A204.1 (cell line): ENCODE measurements at regions not wholly inside any gene's neighbourhood (a gene's known extent, or its start where the extent isn't known, plus 50 kb on each side); places are given as distances from the start of the nearest gene placed in this dataset.

ENCODE experiments used
- FAIRE-seq: peaks from 2 replicates; lab custom pipeline; 2012; peaks lifted over from hg19 to GRCh38; lab: Jason Lieb, UNC

DNA sequence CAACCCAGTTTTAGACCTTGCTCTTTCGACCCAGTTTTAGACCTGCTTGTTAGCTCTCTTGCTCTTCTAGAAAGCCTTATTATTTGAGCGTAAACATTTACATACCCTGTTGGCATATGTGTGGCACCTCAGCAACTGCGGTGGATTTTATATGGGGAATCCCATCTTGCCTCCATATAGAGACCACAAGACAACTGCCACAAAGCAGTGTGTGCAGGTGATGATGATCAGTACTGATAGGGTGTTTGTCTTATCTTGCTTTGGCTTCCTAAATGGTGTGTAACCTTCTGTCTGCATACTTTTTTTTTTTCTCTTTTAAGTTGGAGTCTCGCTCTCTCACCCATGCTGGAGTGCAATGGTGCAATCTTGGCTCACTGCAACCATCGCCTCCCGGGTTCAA, 1270.8 kb downstream of the MRPL39 start:
- FAIRE-seq = no peak

DNA sequence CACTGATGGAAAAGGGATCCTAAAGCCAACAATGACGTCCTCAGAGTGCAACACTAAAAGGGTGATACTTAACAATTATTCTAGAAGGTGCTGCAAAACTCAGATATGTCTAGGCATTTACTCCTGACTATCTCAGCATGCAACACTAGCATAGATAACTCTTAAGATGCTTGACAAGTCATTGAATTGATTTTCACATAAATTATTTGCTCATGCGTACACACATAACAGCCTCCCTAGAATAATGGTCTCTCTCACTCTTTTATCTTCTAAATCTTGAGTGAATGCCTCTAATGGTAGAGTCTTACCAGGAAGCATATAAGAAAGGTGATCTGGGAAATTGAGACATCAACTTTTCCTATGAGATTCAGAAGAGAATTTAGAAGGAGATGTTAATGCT, 1283.7 kb downstream of the MRPL39 start:
- FAIRE-seq = no peak

DNA sequence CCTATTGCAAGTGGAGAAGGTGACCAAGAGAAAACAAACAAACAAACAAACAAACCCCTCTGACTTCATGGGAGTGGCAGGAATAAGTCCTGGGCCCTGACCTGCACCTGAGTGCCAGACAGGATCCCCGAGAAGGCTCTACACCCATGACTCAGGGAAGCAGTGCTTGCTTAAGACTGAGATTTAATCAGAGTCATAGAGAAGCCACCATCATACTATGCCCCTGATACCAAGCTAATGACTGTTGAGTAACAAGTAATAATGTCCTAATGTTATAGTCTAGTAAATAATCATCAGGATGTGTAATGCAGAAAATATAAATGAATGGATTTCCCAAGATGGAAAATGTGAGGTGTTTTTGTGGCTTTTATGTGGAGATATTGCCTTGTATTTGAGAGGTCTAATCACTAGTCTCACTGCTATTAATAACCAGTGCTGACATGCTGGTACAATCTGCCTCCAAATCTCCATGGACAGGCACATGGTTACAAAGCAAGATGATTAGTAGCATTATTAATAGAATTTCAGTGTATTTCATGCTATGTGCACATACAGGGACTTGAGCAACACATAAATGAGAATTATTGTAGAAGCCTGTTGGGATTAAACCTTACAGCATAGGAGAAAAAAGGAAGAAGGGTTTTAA, 1290.9 kb downstream of the MRPL39 start:
- no peak for FAIRE-seq

DNA sequence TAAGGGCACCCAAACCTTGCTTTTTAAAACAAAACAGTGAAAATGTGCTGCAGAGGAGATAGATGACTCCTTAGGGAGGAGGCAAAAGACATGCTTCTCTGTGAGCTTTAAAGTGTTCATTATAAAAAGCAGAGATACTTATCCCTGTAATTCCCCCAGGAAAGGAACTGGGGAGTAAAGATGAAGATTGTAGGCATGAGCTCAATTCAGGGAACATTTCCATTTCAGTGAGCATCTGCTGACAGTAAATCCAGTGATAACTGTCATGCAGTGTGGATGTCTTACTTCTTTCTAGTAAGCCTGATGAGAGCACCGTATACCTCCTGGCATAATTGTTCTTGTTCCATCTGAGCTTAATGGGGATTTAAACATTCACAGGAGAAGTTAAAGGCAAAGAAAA, 1296.5 kb downstream of the MRPL39 start:
- FAIRE-seq = no peak

DNA sequence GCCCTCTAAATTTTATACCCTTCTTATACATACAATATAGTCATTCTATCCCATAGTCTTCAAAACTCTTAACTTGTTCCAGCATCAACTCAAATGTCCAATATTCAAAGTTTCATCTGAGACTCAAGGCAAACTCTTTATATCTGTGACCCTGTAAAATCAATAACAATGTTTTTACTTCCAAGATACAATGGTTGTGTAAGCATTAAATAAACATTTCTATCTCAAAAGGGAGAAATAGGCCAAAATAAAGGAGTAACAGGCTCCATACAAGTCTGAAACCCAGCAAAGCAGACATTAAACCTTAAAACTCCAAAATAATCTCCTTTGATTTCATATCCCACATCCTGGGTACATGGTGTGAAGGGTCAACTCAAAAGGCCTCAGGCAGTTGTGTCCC, 1299.1 kb downstream of the MRPL39 start:
- no peak for FAIRE-seq

DNA sequence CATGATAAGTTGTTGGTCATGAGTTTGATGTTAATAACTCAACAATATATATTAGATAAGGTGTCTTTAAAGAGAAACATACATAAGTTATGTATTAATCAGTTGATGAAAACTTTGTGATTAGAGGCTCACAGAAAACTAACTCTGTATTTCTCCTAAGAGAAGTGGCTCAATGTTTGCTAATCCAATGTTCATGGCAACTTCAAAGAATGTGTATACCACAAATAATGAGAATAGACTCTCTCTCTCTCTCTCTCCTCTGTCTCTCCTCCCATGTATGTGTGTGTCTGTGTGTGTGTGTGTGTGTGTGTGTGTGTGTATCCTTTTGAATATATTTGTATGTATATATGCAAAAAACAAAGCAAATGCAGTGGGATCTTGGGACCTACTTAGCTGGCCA, 1304.9 kb downstream of the MRPL39 start:
- FAIRE-seq = no peak

DNA sequence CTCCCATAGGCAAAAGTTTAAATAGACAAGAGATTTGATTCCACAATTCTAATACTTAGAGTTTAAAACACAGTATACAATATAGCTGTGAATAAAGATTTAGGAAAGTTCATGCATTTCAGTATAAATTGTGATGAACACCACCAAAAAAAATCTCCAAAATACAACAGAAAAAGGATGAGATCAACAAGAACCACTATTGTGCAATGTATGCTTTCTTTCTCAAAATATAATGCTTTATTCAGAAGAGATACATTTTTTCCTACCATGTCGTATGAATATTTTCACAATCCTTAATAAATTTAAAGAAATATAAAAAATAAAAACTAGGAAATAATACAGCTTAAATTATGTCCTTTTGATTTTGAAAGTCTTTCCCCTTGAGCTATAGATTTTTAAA, 1309.2 kb downstream of the MRPL39 start:
- peak; percentile 9 for FAIRE-seq

DNA sequence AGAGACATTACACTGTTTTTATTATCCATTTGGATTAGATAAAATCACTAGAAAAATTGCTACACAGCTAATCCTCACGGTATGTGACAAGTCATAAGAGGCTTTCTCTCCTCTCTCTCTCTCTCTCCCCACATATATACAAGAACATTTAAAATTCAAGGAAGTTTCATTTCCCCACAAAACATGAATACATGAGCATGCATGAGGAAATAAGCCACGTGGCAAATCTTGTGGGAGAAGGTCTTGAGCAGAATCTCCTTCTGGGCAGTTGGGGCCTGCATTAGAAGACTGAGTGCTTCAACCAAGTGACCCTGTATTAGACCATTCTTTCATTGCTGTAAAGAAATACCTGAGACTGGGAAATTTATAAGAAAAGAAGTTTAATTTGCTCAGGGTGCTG, 1313.1 kb downstream of the MRPL39 start:
- FAIRE-seq = no peak

DNA sequence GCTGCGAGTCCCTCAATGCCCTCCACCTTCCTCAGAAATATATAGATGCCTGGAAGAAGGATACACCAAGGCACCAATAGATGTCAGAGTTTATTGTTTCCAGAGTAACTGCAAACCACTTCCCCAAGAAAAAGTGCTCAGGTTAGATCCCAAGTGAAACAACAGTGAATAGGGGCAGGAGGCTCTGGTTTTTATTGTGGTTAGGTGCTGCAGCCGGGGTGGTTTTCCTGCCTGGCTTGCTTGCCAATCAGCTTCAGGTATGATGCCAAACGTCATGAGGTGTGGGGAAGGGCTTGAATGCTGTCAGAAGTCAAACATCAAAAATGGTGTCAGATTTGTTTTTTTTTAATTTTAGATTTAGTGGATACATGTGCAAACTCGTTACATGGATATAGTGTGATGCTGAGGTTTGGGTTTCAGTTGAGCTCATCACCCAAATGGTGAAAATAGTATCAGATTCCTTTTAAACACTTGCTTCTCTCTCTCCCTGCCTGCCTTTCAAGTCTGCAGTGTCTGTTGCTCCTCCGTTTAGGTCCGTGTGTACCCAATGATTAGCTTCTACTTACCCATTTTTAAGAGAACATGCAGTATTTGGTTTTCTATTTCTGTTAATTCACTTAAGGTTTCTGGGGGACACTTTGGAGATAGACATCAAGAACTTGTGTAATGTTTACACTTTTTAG, 1317.0 kb downstream of the MRPL39 start:
- no peak for FAIRE-seq

DNA sequence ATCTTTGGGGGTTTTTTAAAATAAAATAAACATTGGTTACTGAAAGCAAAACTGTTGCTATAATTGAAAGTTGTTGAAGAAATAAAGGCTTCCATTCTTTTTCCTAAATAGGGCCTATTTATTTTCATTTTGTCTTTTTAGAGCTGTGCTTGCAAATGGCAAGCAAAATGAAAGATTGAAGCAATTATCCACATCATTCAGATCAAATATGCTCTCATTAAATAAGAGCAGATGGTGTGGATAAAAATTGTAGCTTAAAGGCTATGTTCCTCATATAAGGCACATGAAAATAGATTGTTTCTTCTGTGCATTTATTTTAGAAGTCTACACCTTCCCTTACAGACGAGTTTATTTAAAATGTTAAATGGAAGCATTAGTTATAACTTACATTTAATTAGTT, 1317.7 kb downstream of the MRPL39 start:
- no peak for FAIRE-seq

DNA sequence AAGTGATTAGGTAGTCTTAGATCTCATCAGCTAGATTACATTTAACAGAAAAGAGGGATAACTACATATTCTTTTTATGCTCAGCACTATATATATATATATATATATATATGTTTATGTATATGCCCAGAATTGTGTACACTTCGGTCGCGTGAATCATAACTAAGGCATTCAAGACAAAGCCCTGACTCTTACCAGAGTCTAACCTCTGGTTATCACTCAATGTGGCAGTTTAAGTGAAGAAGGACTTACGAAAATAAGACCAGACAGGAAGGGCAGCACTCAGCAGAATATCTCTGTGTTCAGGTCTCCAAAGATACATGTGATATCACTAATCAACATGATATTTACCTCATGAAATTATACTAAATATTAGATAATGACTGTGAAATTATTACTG, 1326.7 kb downstream of the MRPL39 start:
- FAIRE-seq = no peak

DNA sequence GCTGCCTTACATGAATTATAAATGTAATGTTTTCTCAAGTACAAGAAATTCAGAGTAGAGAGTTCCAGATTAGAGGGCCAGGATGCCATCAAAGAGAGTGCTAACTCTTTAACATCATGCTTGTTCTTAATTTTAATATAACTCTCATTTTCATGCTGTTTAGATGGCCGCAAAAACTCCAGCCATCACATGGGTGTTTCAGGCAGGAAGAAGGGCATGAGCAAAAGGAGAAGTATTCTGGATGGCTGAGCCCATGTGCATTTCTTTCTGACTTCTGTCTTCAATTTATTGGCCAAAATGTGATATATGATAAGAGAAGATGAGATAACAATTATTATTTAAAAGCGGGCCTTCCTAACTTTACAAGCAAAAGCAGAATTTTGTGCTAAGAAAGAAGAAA, 1328.6 kb downstream of the MRPL39 start:
- FAIRE-seq = no peak

DNA sequence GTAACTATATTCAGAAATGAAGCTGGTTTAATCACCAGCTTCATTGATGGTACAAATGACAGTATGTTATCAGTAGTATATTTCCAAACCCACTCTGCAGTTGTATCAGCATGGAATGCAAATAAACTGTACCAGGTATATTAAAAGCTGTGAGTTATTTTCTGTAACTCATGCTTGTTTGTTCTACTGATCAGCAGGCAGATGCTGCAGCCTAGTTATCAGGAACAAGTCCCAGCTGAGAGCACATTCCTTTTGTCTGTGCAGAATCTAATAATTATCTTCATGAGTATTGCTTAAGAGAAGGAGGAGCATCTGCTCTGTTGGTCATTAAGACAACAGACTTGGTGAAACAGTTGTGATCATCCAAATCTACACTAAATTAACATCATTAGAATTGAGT, 1331.1 kb downstream of the MRPL39 start:
- no peak for FAIRE-seq

DNA sequence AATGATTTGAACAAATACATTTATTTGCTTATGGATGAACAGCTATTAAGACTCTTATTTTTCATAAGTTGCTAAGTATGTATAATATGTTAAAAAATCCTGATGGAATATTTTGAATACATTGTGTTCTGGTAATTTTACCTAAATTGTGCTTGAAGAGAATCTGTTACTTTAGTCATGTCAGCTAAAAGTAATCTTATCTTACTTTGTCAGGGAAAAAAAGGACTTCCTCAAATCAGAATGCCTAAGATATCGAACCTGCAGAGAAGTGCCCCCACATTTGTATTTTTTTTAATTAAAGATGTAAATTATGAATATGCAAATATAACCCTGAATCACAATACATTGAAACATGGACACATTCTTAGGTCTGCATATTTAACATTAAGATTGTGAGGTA, 1331.7 kb downstream of the MRPL39 start:
- no peak for FAIRE-seq

DNA sequence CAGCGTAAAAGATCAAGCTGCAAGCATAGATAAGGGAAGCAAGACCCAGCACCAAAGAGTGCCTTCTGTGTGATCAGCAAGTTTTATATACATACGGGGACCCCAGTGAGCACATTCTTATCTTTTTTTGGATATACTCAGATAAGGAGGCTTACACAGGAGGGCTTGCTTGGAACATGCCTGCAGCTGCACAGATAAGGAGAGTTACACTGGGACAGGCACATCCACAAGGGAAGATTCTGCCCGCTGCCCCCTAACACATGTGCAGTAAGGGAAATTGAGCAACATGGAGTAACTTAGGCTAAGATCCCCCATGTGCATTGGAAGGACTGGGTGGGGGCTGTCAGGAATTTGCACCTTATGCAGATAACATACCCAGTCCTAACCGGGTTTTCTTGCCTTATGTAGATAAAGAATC, 1334.8 kb downstream of the MRPL39 start:
- FAIRE-seq = no peak

DNA sequence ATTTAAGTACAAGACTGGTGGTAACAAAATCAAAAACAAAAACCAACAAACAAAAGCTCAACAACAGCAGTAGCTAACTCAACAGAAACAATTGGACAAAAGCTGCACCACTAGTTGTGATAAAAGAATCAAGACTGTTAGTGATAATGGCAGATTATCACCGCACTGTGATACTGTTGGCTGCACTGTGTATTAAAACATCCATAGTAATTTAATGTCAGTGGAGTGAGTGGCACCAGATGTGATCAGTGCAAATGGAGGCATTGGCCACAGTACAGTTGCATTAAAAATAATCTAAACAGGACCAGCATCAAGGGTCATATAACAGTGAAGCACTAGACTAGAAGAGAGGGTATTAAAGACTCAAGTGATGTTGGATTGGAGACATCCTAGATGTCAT, 1341.3 kb downstream of the MRPL39 start:
- FAIRE-seq = no peak

DNA sequence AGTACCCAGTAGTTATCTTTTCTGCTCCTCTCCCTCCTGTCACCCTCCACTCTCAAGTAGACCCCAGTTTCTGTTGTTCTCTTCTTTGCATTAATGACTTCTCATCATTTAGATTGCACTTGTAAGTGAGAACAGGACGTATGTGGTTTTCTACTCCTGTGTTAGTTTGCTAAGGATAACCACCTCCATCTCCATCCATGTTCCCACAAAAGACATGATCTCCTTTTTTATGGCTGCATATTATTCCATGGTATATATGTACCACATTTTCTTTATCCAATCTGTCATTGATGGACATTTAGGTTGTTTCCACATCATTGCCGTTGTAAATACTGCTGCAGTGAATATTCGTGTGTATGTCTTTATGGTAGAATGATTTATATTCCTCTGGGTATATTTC, 1346.5 kb downstream of the MRPL39 start:
- FAIRE-seq = no peak

DNA sequence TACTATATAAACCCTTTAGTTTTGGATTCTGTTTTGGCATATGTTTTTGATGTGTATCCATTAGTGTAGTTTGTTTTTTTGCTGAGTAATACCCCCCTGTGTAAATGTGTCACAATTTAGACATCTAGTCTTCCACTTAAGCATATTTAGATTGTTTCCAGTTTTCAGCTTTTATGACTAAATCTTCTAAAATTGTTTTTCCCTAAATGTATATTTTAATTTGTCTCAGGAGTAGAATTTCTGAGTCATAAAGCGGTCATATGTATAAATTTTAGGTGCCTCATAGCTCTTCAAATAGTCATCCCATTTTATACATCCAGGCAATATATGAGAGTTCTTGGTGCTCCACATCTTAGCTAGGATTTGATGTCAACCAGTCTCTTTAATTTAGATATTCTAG, 1348.0 kb downstream of the MRPL39 start:
- no peak for FAIRE-seq

DNA sequence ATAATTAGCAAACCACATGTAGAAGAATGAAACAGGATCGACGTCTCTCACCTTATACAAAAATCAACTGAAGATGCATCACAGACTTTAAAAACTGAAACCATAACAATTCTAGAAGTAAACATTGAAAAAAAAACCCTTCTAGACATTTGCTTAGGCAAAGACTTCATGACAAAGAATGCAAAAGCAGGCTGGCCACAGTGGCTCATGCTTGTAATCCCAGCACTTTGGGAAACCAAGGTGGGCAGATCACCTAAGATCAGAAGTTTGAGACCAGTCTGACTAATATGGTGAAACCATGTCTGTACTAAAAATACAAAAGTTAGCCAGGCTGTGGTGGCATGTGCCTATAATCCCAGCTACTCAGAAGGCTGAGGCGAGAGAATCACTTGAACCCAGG, 1351.7 kb downstream of the MRPL39 start:
- no peak for FAIRE-seq

DNA sequence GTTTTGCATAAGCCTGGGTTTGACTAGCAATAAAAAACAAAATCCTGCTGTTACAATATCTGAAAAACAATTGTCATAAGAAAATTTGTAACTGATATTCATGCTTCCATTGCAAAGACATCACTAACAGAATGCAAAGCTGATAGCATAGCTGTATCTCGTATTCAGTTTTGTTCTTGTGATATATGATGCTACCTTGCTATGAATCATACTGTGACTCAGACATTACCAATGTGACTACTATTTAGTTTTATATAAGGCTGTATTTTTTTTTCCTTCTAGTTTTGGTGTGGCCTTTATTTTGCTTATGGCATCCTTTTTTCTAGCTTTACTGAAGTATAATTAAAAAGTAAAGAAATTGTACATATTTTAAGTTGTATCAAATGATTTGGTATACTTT, 1381.8 kb downstream of the MRPL39 start:
- no peak for FAIRE-seq

DNA sequence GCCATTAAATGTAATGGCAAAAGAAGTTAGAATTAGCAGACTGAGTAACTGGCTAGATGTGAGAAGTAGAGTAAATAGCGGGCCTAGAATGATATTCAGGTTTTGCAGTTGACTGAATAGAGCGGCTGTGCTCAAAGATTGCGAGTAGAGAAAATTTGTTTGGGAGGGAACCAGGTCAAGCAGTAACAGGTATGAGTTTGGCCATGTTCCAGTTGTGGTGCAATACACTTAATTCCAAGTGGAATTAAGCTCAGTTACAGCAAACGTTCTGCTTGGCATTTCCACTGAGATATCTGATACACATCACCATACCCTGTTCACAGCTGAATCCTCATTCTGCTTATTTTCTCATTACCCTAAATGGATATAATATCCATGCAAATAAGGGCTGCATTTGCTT, 1382.9 kb downstream of the MRPL39 start:
- no peak for FAIRE-seq

DNA sequence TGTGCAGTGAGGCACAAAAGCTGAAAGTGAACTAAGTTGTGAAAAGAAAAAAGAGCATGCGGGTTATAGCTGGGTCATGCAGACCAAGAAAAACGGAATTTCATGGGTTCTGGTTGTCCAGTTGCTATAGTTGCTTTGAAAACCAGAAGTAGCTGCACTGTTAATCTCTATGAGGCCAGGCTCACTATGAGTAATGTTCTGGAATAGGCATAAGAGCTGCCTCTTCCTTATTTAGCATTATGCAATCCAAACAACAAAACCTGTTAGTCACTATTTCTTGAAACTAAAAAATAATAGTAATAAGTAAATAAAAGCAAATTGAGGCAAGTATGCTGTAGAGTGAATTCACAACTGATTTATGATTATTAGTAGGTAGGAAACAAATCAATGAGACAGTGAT, 1383.7 kb downstream of the MRPL39 start:
- no peak for FAIRE-seq

DNA sequence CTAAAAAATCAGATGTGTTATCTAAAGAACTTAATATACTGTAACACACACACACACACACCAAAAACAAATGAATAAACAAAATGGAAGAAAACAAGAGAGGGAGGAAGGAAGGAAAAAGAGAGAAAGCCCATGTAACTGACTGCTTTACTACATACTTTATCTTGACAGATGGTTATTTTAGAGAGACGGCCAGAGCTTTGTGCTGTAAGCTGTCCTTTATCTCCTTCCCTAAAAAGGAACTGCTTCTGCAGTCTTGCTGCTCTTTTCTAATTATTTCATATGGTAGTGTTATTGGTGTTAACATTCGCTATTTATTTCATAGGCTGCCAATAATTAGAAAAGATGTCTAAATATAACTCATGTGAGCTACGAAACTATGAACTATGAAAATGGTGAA, 1384.6 kb downstream of the MRPL39 start:
- no peak for FAIRE-seq

DNA sequence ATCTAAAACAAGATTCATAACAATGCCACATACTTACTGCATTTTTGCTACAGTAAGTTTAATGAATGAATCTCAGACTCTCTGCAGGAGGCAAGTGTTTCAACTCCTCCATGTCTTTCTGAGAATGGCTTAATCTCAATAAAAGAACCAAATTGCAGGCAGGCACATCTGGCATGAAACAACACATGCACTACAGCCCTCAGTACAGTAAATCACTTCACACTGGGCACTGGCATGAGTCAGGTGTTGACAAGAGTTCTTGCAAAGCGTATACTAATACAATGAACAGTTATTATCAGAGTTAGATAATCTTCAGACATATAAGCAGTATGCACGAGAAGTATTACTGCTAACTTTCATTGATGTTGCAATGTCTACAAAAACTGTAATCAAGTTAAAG, 1386.8 kb downstream of the MRPL39 start:
- FAIRE-seq = no peak

DNA sequence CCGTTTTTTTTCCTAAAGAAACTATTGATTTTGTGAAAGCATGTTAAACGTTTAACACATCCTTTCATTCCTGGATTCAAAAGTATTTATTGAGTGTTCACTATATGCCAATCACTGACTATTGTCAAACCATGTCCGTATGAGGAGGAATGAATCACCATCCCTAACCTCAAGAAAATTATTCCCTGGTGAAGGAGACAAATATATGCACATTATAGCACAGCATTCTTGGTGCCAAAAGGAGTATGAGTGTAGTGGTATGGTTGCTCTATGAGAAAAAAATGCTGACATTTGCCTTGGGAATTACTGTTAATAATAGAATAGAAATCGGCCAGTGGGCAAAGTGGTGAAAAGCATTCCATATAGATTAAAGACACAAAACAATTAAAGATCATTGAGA, 1390.1 kb downstream of the MRPL39 start:
- FAIRE-seq = no peak
